A673 (cell line): ENCODE measurements at regions not wholly inside any gene's neighbourhood (a gene's known extent, or its start where the extent isn't known, plus 50 kb on each side); places are given as distances from the start of the nearest gene placed in this dataset.

Experiments used
- BruUV-seq: library from RNA; stranded (reverse); fragments of 400-500 nt; replicated peaks from 2 replicates; lab custom pipeline; 2021; lab: Mats Ljungman, UMichigan
- CTCF ChIA-PET: fragments of 300-600 bp; sonication (Branson Sonifier 250); formaldehyde crosslinking; loops from one replicate; lab custom pipeline; 2022; ENCODE audit warnings: antibody characterized with exemption; lab: Charles Lee
- POLR2A ChIA-PET: fragments of 300-600 bp; sonication (Branson Sonifier 250); formaldehyde crosslinking; loops from one replicate; lab custom pipeline; 2022; ENCODE audit warnings: antibody characterized with exemption; ENCODE audit not compliant: low non-redundant PET; lab: Charles Lee
- DNase-seq: peaks from one replicate; pipeline ENCODE4 v3.0.0-alpha.2; 2015; ENCODE audit warnings: low spot score
- H3K27ac ChIP-seq: fragments of 200-600 bp; sonication (generic); 2 replicates; pipeline ENCODE4 v1.5.1; 2016; ENCODE audit warnings: mixed run types, low read depth, mild to moderate bottlenecking, mixed read lengths, antibody characterized with exemption, low read length; ENCODE audit not compliant: poor library complexity, severe bottlenecking
- H3K27me3 ChIP-seq: fragments of 200-600 bp; sonication (generic); replicated peaks from 2 replicates; pipeline ENCODE4 v1.6.1; 2017; ENCODE audit warnings: mixed run types, low read depth, mild to moderate bottlenecking, mixed read lengths, antibody characterized with exemption, low read length; ENCODE audit not compliant: insufficient read depth, poor library complexity
- H3K36me3 ChIP-seq: fragments of 200-600 bp; sonication (generic); 2 replicates; pipeline ENCODE4 v1.6.1; 2016; ENCODE audit warnings: mixed run types, mild to moderate bottlenecking, mixed read lengths, antibody characterized with exemption, low read length; ENCODE audit not compliant: insufficient read depth, poor library complexity, severe bottlenecking
- H3K4me1 ChIP-seq: fragments of 200-600 bp; sonication (generic); 2 replicates; pipeline ENCODE4 v1.6.1; 2017; ENCODE audit warnings: mixed run types, mild to moderate bottlenecking, mixed read lengths, antibody characterized with exemption, low read length; ENCODE audit not compliant: insufficient read depth, poor library complexity, severe bottlenecking
- H3K4me3 ChIP-seq: fragments of 200-600 bp; sonication (generic); 2 replicates; pipeline ENCODE4 v1.5.1; 2016; ENCODE audit warnings: low read depth, mixed run types, mild to moderate bottlenecking, mixed read lengths, low read length; ENCODE audit not compliant: poor library complexity, severe bottlenecking
- H3K9me3 ChIP-seq: fragments of 200-600 bp; sonication (generic); 2 replicates; pipeline ENCODE4 v1.6.1; 2016; ENCODE audit warnings: mixed run types, low read depth, mild to moderate bottlenecking, mixed read lengths, antibody characterized with exemption, low read length; ENCODE audit not compliant: poor library complexity, severe bottlenecking
- EZH2 ChIP-seq: fragments of 200-600 bp; sonication (generic); IDR thresholded peaks from 2 replicates; pipeline ENCODE4 v1.6.1; 2017; ENCODE audit warnings: borderline replicate concordance, low read depth, mild to moderate bottlenecking, mixed read lengths, antibody characterized with exemption, low read length; ENCODE audit not compliant: poor library complexity, severe bottlenecking
- intact Hi-C: fragments of 100-400 bp; cut with micrococcal nuclease; formaldehyde crosslinking; loops from one replicate; pipeline ENCODE4 v1.10.0; 2022; ENCODE audit not compliant: unreplicated experiment
- TF ChIP-seq, protein P1 (sequence below): fragments of 300-800, 200-600 bp; sonication (generic); conservative IDR thresholded peaks from 2 replicates; pipeline ENCODE4 v1.5.1; 2017; ENCODE audit warnings: low read depth, mild to moderate bottlenecking, antibody characterized with exemption, low read length, moderate library complexity, mixed read lengths

DNA sequence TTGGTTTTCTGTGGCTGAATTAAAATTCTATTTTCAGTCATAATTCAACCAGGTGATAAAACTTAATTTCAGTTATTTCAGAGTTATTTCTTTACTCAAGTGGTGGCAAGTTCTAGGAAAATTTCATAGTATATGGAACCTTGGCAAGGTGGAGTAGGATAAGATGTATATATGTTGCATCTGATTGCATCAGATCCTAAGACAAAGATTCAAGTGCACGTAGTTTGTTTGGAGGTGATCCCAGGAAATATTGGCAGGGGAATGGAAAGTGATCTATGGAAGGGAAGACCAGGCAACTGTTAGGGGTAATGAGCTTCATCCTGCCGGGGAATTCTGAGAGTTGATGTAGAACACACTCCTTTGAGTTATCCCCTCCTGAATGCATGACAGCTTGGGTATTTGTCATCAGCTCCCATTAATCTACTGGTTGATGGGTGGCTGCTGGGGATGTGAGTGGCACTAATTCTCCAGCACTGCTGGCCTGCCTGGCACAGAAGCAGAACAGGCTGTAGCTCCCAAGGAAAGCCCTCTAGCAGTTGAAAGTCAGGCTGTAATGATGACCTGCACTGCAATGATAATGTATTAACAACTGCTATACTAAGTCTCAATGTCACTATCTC, 52.2 kb upstream of the TOM1L1 start:
- intact Hi-C loops: no loop called here
- no peak overlapping the region for H3K27ac ChIP-seq
- ChIA-PET POLR2A (no interaction called here), CTCF (no interaction called here)
- TF ChIP-seq, protein P1, sequence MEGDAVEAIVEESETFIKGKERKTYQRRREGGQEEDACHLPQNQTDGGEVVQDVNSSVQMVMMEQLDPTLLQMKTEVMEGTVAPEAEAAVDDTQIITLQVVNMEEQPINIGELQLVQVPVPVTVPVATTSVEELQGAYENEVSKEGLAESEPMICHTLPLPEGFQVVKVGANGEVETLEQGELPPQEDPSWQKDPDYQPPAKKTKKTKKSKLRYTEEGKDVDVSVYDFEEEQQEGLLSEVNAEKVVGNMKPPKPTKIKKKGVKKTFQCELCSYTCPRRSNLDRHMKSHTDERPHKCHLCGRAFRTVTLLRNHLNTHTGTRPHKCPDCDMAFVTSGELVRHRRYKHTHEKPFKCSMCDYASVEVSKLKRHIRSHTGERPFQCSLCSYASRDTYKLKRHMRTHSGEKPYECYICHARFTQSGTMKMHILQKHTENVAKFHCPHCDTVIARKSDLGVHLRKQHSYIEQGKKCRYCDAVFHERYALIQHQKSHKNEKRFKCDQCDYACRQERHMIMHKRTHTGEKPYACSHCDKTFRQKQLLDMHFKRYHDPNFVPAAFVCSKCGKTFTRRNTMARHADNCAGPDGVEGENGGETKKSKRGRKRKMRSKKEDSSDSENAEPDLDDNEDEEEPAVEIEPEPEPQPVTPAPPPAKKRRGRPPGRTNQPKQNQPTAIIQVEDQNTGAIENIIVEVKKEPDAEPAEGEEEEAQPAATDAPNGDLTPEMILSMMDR: no peak
- TF ChIP-seq EZH2: no peak
- H3K4me3 ChIP-seq: no peak overlapping the region
- no peaks in the 10 kb centered on the region for H3K27me3 ChIP-seq
- DNase-seq: no peak
- no peaks in the 10 kb centered on the region for H3K9me3 ChIP-seq
- H3K4me1 ChIP-seq: no peaks in the 10 kb centered on the region
- BruUV-seq: no TSS peak
- no peaks in the 10 kb centered on the region for H3K36me3 ChIP-seq

DNA sequence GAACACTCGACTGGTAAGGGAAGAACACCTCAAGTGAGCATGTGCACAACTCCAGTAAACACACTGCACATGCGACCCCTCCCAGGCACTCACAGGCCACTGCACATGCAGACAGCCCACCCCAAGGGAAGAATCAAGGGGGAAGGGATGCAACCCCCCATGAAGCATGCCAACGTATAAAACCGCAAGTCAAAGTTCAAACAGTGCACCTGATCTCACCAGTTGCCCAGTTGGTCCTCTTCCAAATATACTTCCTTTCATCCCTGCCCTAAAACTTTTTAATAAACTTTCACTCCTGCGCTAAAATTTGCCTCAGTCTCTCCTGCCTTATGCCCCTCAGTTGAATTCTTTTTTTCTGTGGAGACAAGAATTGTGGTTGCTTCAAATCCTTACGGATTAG, 51.0 kb upstream of the TOM1L1 start:
- no peak overlapping the region for H3K4me3 ChIP-seq
- H3K27me3 ChIP-seq: no peaks in the 10 kb centered on the region
- TF ChIP-seq EZH2: no peak
- TF ChIP-seq, protein P1: no peak
- no TSS peak for BruUV-seq
- no peaks in the 10 kb centered on the region for H3K4me1 ChIP-seq
- CTCF ChIA-PET: no interaction called here
- no peaks in the 10 kb centered on the region for H3K9me3 ChIP-seq
- intact Hi-C loops: loop anchor here (5.0 kb wide), 1 partner anchor 47 kb away; no protein-coding TSS in a partner anchor
- DNase-seq: no peak
- H3K36me3 ChIP-seq: no peaks in the 10 kb centered on the region
- POLR2A ChIA-PET: no interaction called here
- H3K27ac ChIP-seq: no peak overlapping the region
